Bronchial epithelial cell (primary cell): ENCODE measurements at regions not wholly inside any gene's neighbourhood (a gene's known extent, or its start where the extent isn't known, plus 50 kb on each side); places are given as distances from the start of the nearest gene placed in this dataset.

ENCODE experiments used
- DNase-seq: peaks from one replicate; pipeline ENCODE4 v3.0.0-alpha.2; 2010; ENCODE audit warnings: low read depth
- FAIRE-seq: peaks from 2 replicates; lab custom pipeline; 2011; peaks lifted over from hg19 to GRCh38; lab: Jason Lieb, UNC
- H3K27me3 ChIP-seq: 2 replicates; pipeline ENCODE4 v1.5.1; 2011; ENCODE audit warnings: low read length; ENCODE audit not compliant: control insufficient read depth, insufficient read depth
- H3K36me3 ChIP-seq: 2 replicates; pipeline ENCODE4 v1.5.1; 2011; ENCODE audit warnings: low read length; ENCODE audit not compliant: control insufficient read depth, insufficient read depth
- H3K4me3 ChIP-seq: 2 replicates; pipeline ENCODE4 v1.5.1; 2011; ENCODE audit warnings: mild to moderate bottlenecking, low read depth, low read length, control low read depth
- TF ChIP-seq, protein P1 (sequence below): IDR thresholded peaks from 2 replicates; pipeline ENCODE4 v1.5.1; 2011; ENCODE audit warnings: mild to moderate bottlenecking, moderate library complexity, low read length, control low read depth, inconsistent platforms; ENCODE audit not compliant: insufficient read depth, severe bottlenecking

DNA sequence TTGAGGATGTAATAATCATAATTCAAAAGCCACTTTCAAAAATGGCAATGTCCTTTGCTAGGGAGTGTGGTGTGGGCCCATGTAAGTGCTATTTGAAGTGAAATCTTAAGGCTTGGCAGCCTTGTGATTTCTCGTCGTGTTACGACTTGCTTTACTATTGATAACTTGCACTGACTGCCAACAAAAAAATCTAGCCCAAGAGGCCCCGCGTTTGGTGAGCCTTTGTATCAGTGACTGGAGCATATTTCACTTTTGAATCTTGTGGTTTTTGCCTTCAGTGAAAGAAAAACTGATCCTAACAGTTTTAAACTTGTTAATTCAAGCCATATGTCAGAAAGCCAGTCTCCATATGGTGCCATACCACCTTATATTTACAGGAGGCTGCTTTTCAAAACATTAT is 248.0 kb downstream of the TMEM182 start:
- TF ChIP-seq, protein P1, sequence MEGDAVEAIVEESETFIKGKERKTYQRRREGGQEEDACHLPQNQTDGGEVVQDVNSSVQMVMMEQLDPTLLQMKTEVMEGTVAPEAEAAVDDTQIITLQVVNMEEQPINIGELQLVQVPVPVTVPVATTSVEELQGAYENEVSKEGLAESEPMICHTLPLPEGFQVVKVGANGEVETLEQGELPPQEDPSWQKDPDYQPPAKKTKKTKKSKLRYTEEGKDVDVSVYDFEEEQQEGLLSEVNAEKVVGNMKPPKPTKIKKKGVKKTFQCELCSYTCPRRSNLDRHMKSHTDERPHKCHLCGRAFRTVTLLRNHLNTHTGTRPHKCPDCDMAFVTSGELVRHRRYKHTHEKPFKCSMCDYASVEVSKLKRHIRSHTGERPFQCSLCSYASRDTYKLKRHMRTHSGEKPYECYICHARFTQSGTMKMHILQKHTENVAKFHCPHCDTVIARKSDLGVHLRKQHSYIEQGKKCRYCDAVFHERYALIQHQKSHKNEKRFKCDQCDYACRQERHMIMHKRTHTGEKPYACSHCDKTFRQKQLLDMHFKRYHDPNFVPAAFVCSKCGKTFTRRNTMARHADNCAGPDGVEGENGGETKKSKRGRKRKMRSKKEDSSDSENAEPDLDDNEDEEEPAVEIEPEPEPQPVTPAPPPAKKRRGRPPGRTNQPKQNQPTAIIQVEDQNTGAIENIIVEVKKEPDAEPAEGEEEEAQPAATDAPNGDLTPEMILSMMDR = no peak
- Histone ChIP-seq H3K36me3 (no peaks in the 10 kb centered on the region), H3K27me3 (no peaks in the 10 kb centered on the region), H3K4me3 (no peak overlapping the region)
- DNase-seq (peak; percentile 64), FAIRE-seq (no peak)

DNA sequence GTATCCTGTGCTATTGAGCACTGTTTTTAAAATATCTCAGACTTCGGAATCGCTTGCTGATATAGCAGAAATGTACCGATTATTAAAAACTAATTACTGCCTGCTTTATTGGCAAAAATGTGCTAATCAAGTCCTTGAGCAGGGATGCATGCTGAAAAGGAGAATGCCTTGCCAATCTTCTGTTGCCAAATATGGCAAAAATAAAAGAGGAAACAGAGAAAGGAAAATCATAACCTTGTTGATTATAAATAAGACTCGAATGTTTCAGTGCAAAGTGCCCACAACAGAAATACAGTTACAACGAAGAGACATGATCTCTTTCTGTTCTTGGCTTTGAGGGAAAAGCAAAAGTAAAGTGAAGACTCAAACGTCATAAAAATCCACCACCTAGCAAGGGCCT is 248.5 kb downstream of the TMEM182 start:
- Histone ChIP-seq H3K36me3 (no peaks in the 10 kb centered on the region), H3K27me3 (no peaks in the 10 kb centered on the region), H3K4me3 (no peak overlapping the region)
- DNase-seq (no peak), FAIRE-seq (no peak)
- TF ChIP-seq, protein P1 = no peak

DNA sequence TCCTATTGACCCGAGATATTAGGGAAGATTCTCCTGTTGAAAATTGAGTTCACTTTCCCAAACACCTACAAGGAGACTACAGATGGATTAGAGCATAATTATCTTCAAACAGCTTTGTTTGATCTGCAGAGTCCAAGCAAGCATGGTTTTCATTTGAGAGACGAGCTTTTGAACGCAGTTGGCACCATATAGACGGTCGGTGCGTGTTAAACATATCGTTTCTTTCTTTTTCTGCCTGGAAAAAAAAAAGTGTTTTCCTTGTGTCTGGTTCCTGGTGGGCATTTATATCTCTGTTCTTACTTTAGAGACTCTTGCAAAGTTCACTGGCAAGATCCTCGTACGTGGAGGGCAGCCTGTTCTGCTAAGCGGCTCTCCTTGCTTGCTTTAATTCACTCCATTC is 248.9 kb downstream of the TMEM182 start:
- TF ChIP-seq, protein P1 = no peak
- Histone ChIP-seq H3K27me3 (no peaks in the 10 kb centered on the region), H3K36me3 (no peaks in the 10 kb centered on the region), H3K4me3 (no peak overlapping the region)
- FAIRE-seq = no peak
- no peak for DNase-seq

DNA sequence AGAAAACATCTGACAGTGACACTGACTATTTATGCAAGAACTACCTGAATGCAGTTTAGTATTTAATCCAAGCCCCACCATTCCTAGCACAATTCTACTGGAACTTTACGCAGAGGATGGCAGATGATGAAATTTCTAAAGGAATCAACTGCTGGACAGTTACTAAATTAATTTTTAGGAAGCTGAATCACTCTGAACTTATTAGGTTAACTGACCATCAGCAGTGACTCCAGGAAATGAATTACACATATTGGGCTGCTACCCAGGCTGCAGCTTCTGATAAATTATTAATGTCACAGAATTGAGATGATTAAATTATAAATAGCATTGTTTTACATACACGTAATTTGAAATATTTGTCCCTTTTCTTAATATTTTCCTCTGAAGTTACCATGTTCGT is 250.8 kb downstream of the TMEM182 start:
- FAIRE-seq (no peak), DNase-seq (no peak)
- TF ChIP-seq, protein P1 = no peak
- Histone ChIP-seq H3K27me3 (no peaks in the 10 kb centered on the region), H3K36me3 (no peaks in the 10 kb centered on the region), H3K4me3 (no peak overlapping the region)

DNA sequence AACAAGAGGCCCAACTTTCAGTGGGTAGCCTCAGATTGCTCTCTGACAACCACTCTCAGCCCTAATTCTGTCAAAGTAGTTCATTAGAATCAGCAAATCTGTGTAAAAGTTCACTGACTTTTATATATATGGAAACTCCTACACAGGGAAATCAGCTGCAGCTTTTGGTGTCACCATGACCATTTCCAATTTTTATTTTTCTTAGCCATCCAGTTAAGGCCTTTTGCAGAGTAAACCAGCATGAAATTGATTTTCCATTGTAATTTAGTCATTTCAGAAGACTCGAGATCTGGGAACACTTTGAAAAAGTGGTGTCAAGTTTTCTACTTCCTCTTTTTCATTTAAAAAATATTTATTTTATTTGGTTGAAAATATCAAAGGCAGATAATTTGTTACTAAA is 263.2 kb downstream of the TMEM182 start:
- FAIRE-seq (no peak), DNase-seq (no peak)
- Histone ChIP-seq H3K4me3 (no peak overlapping the region), H3K27me3 (no peaks in the 10 kb centered on the region), H3K36me3 (no peaks in the 10 kb centered on the region)
- TF ChIP-seq, protein P1 = no peak

DNA sequence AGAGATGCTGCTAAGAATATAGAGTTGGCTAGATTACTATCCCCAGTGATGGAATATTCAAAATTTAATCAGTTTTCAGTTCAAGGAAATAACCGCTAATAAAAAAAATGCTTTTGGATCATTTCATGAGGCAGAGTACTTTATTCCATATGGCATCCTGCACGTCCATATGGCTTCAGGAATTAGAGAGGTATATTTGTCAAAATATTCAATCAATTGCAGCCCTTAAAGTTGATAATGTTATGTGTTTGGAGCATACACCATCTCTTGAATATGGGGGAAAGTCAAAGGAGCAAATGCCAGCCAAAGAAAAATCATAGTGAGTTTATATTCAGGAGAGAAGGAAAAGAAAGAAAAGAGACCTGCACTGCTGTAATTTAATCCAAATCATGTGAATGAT is 266.4 kb downstream of the TMEM182 start:
- Histone ChIP-seq H3K27me3 (no peaks in the 10 kb centered on the region), H3K4me3 (no peak overlapping the region), H3K36me3 (no peaks in the 10 kb centered on the region)
- TF ChIP-seq, protein P1 = no peak
- no peak for DNase-seq
- no peak for FAIRE-seq
